ENCODE measurements at regions not wholly inside any gene's neighbourhood (a gene's known extent, or its start where the extent isn't known, plus 50 kb on each side); places are given as distances from the start of the nearest gene placed in this dataset.

DNA sequence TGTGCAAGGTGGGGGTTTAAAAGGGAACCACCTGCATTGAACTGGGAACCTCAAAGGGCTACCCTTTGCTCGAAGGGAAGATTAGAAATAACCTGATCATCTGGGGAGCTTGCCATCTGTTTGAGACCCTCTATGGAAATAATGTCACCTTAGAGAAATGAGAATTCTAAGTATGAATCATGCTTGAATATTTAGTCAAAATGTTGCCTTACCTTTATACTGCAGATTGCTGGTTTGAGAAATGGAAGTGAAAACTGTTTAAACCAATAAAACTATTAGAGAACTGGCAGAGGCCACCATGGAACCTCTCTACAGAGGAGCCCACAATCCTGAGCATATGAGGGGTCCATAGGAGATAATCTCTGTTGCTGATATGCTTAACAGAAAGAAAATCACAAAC, 131.2 kb upstream of the FAM78B start:
- no peak for TF ChIP-seq SMC3 (conservative IDR thresholded peaks at IDR 0.05; ENCODE audit: poor library complexity)
- TF ChIP-seq, protein P1, sequence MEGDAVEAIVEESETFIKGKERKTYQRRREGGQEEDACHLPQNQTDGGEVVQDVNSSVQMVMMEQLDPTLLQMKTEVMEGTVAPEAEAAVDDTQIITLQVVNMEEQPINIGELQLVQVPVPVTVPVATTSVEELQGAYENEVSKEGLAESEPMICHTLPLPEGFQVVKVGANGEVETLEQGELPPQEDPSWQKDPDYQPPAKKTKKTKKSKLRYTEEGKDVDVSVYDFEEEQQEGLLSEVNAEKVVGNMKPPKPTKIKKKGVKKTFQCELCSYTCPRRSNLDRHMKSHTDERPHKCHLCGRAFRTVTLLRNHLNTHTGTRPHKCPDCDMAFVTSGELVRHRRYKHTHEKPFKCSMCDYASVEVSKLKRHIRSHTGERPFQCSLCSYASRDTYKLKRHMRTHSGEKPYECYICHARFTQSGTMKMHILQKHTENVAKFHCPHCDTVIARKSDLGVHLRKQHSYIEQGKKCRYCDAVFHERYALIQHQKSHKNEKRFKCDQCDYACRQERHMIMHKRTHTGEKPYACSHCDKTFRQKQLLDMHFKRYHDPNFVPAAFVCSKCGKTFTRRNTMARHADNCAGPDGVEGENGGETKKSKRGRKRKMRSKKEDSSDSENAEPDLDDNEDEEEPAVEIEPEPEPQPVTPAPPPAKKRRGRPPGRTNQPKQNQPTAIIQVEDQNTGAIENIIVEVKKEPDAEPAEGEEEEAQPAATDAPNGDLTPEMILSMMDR (IDR thresholded peaks at IDR 0.05; ENCODE audit: poor library complexity, severe bottlenecking), result no peak
- TF ChIP-seq, protein P2, sequence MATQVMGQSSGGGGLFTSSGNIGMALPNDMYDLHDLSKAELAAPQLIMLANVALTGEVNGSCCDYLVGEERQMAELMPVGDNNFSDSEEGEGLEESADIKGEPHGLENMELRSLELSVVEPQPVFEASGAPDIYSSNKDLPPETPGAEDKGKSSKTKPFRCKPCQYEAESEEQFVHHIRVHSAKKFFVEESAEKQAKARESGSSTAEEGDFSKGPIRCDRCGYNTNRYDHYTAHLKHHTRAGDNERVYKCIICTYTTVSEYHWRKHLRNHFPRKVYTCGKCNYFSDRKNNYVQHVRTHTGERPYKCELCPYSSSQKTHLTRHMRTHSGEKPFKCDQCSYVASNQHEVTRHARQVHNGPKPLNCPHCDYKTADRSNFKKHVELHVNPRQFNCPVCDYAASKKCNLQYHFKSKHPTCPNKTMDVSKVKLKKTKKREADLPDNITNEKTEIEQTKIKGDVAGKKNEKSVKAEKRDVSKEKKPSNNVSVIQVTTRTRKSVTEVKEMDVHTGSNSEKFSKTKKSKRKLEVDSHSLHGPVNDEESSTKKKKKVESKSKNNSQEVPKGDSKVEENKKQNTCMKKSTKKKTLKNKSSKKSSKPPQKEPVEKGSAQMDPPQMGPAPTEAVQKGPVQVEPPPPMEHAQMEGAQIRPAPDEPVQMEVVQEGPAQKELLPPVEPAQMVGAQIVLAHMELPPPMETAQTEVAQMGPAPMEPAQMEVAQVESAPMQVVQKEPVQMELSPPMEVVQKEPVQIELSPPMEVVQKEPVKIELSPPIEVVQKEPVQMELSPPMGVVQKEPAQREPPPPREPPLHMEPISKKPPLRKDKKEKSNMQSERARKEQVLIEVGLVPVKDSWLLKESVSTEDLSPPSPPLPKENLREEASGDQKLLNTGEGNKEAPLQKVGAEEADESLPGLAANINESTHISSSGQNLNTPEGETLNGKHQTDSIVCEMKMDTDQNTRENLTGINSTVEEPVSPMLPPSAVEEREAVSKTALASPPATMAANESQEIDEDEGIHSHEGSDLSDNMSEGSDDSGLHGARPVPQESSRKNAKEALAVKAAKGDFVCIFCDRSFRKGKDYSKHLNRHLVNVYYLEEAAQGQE (IDR thresholded peaks at IDR 0.05; ENCODE audit: borderline replicate concordance), result no peak
- no peak for TF ChIP-seq TAF1 (IDR thresholded peaks at IDR 0.05; ENCODE audit: low read depth)
- TF ChIP-seq POLR2AphosphoS5 (IDR thresholded peaks at IDR 0.05), result no peak
- no peak for TF ChIP-seq EZH2 (IDR thresholded peaks at IDR 0.05; ENCODE audit: borderline replicate concordance, insufficient read depth, low read length, poor library complexity, severe bottlenecking)

Data from neural cell (in vitro differentiated cells).